ENCODE measurements at regions not wholly inside any gene's neighbourhood (a gene's known extent, or its start where the extent isn't known, plus 50 kb on each side); places are given as distances from the start of the nearest gene placed in this dataset.

DNA sequence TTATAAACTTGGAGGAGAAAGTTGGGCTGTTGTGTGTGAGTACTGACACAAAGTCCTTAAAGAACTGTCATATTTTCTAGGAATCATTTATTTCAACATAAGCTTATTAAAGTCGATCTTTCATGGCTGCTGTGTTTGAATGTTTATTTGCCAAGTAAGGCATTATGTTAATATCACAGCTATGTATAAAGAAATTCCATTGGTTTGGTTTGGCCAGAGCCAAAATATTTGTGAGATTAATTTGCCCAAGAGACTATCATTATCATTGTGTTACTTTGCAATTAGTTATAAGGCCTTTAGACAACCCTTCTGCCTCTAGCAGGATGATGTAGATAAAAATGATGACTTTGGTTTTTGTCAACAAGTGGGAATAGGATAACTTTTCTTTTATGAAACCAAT, 240.6 kb upstream of the NT5C1B start:
- DNase-seq, result no peak
- Histone ChIP-seq H3K9me3 (replicated peaks) (no peaks in the 10 kb centered on the region), H3K36me3 (no peaks in the 10 kb centered on the region), H3K27me3 (ENCODE audit: low read depth) (no peaks in the 10 kb centered on the region), H3K27ac (replicated peaks) (peak overlapping the region; percentile 14), H3K4me1 (peaks cover 62% of the 10 kb centered on the region), H3K4me3 (no peak overlapping the region)
- intact Hi-C loops (cut with micrococcal nuclease), result no loop called here
- TF ChIP-seq, protein P1, sequence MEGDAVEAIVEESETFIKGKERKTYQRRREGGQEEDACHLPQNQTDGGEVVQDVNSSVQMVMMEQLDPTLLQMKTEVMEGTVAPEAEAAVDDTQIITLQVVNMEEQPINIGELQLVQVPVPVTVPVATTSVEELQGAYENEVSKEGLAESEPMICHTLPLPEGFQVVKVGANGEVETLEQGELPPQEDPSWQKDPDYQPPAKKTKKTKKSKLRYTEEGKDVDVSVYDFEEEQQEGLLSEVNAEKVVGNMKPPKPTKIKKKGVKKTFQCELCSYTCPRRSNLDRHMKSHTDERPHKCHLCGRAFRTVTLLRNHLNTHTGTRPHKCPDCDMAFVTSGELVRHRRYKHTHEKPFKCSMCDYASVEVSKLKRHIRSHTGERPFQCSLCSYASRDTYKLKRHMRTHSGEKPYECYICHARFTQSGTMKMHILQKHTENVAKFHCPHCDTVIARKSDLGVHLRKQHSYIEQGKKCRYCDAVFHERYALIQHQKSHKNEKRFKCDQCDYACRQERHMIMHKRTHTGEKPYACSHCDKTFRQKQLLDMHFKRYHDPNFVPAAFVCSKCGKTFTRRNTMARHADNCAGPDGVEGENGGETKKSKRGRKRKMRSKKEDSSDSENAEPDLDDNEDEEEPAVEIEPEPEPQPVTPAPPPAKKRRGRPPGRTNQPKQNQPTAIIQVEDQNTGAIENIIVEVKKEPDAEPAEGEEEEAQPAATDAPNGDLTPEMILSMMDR (IDR thresholded peaks at IDR 0.05; ENCODE audit: borderline replicate concordance), result no peak

DNA sequence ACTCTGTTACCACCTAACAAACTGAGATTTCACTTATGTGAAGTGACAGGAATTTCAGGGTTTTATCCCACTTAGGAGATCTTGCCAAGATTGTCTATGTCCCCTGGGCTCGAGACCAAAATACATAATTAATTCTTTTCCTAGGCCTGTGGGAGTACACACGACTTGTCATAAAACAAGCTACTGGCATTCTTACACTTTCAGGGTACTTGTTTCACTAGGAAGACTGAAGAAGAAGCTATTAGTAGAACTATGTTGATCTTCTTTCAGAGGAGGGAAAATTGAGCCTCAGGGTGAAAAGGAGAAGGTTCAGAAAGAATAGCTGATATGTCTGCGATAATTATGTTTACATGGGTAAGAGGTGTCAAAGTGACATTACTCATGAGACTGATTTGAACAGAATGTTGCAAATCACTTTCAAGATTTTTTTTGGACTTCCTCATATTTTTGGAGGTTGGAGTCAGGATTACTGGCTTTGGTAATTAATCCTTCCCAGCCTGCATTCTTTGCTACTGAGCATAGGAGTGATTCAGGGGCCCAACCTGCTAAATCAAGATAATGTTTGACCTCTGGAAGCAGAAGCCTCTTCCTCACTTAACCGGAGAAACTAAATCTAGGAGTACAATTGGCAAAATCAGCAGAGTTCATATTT, 240.0 kb upstream of the NT5C1B start:
- H3K4me1 ChIP-seq, result peaks cover 59% of the 10 kb centered on the region
- no peaks in the 10 kb centered on the region for H3K27me3 ChIP-seq (ENCODE audit: low read depth)
- DNase-seq, result no peak
- H3K9me3 ChIP-seq (replicated peaks), result no peaks in the 10 kb centered on the region
- peak overlapping the region; percentile 14 for H3K27ac ChIP-seq (replicated peaks)
- intact Hi-C loops (cut with micrococcal nuclease), result no loop called here
- H3K36me3 ChIP-seq, result no peaks in the 10 kb centered on the region
- TF ChIP-seq, protein P1 (IDR thresholded peaks at IDR 0.05; ENCODE audit: borderline replicate concordance), result no peak
- no peak overlapping the region for H3K4me3 ChIP-seq

DNA sequence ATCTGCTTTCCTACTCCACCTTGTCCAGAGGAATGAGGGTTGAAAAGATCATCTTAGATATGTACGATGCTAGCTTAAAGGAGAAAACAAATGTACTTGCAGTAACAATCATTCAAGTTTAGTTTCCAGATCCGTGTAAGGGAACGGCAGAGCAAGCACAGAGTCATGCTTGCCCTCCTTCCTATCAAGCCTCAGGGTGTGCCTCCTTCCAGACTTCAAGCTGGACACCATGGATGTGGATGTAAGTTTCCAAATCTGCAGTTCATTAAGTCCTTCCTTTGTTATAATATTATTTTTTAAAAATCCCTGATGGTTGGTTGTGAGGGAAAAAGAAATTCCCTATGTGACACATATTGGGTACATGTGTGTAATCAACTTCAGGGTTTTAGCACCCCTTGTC, 238.9 kb upstream of the NT5C1B start:
- Histone ChIP-seq H3K4me3 (no peak overlapping the region), H3K27ac (replicated peaks) (no peak overlapping the region), H3K9me3 (replicated peaks) (no peaks in the 10 kb centered on the region), H3K4me1 (peaks cover 51% of the 10 kb centered on the region), H3K27me3 (ENCODE audit: low read depth) (no peaks in the 10 kb centered on the region), H3K36me3 (no peaks in the 10 kb centered on the region)
- no peak for DNase-seq
- intact Hi-C loops (cut with micrococcal nuclease), result no loop called here
- TF ChIP-seq, protein P1 (IDR thresholded peaks at IDR 0.05; ENCODE audit: borderline replicate concordance), result no peak

DNA sequence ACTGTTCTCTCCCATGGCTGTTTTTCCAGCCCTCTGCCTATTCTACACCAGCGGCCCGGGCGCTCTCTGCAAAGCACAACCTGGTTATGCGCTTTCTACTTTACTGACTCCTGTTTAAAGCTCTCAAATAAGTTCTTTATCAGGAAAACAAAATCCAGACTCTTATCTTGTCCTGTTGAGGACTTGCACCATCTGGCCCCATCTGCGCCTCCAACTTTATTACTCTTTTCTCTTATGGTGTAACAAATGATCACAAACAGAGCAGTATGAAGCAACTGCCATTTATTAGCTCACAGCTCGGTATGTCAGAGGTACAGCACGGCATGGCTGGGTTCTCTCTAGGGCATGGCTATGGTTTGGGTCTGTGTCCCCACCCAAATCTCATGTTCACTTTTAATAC, 236.5 kb upstream of the NT5C1B start:
- no peak for DNase-seq
- Histone ChIP-seq H3K27me3 (ENCODE audit: low read depth) (no peaks in the 10 kb centered on the region), H3K27ac (replicated peaks) (no peak overlapping the region), H3K4me3 (no peak overlapping the region), H3K4me1 (peaks cover 27% of the 10 kb centered on the region), H3K36me3 (no peaks in the 10 kb centered on the region), H3K9me3 (replicated peaks) (no peaks in the 10 kb centered on the region)
- intact Hi-C loops (cut with micrococcal nuclease), result no loop called here
- TF ChIP-seq, protein P1 (IDR thresholded peaks at IDR 0.05; ENCODE audit: borderline replicate concordance), result no peak

DNA sequence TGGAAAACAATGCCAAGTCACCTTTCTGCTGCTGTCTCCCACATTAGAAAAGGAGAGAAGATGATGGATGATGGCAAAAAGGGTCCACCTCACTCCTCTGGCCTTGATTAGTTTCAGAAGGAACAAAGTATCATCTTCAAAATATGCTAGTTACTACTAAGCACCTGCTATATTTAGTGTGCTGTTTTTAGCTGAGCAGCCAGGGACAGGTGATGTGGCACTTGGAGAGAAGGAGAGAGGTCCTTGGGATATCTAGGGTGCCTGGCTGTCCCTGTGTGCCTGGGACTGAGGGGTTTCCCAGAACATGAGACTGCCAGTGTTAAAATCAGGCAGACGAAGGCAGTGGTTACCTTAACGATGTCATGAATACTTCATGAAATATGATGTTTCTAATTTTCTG, 235.5 kb upstream of the NT5C1B start:
- H3K36me3 ChIP-seq, result no peaks in the 10 kb centered on the region
- DNase-seq, result no peak
- intact Hi-C loops (cut with micrococcal nuclease), result no loop called here
- H3K4me1 ChIP-seq, result peaks cover 18% of the 10 kb centered on the region
- H3K9me3 ChIP-seq (replicated peaks), result no peaks in the 10 kb centered on the region
- TF ChIP-seq, protein P1 (IDR thresholded peaks at IDR 0.05; ENCODE audit: borderline replicate concordance), result no peak
- no peaks in the 10 kb centered on the region for H3K27me3 ChIP-seq (ENCODE audit: low read depth)
- no peak overlapping the region for H3K27ac ChIP-seq (replicated peaks)
- H3K4me3 ChIP-seq, result no peak overlapping the region
